ENCODE measurements at regions not wholly inside any gene's neighbourhood (a gene's known extent, or its start where the extent isn't known, plus 50 kb on each side); places are given as distances from the start of the nearest gene placed in this dataset.

DNA sequence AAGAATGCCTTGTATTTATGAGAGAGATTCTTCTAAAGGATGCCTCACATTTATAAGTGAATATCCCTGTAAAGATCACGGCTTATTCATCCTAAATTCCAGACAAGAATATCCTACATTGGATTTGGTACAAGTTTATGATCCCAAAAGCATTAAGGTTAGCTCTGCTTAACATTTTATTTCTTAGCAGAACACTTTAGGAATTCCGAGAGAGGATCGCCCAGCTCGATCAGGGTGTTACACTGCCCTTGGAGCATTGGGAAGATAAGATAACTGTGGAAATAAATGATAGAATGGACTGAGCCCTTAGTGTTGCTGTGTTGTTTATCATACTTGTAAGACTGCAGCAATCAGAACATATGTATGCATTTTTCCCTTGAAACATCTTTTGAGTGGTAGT, 223.0 kb upstream of the CDIN1 start:
- ChIA-PET CTCF (no interaction called here), POLR2A (ENCODE audit: unreplicated experiment) (no interaction called here)
- H2AK5ac ChIP-seq (ENCODE audit: low read depth, low read length): no peak overlapping the region
- dilution Hi-C loops (cut with HindIII; ENCODE audit: low sequenced_read_pairs, unreplicated experiment) (no loop called here), intact Hi-C loops (cut with micrococcal nuclease) (no loop called here), in situ Hi-C loops (cut with MboI; ENCODE audit: low sequenced_read_pairs) (no loop called here)
- peak overlapping the region; percentile 70; the same call in 1 of the 2 replicates for H3K27ac ChIP-seq (ENCODE audit: insufficient read depth, low read length)
- no peak overlapping the region for H3K9ac ChIP-seq (ENCODE audit: low read depth, low read length)
- no peak overlapping the region for H2AK9ac ChIP-seq (replicated peaks; ENCODE audit: low read depth, low read length, poor library complexity)
- no peaks in the 10 kb centered on the region for H4K20me1 ChIP-seq (ENCODE audit: insufficient read depth, low read length)
- H3K27me3 ChIP-seq (ENCODE audit: control insufficient read depth, insufficient read depth, low read length): no peaks in the 10 kb centered on the region
- DNase-seq (peak; percentile 32), ATAC-seq (ENCODE audit: low read depth) (peak; percentile 28)
- peaks cover 6% of the 10 kb centered on the region; the same call in 1 of the 2 replicates for H3K9me1 ChIP-seq (ENCODE audit: insufficient read depth, low read length)
- H3K14ac ChIP-seq (replicated peaks; ENCODE audit: low read depth, low read length): peak overlapping the region; percentile 92
- H2BK5ac ChIP-seq (ENCODE audit: low read depth, low read length, poor library complexity, severe bottlenecking): peak overlapping the region; percentile 99
- H2BK15ac ChIP-seq (ENCODE audit: low read depth, low read length): peak overlapping the region; percentile 89; the same call in 2 of the 3 replicates
- peak overlapping the region; percentile 63 for H2AFZ ChIP-seq (replicated peaks; ENCODE audit: low read length, poor library complexity)
- no peak for TF ChIP-seq BHLHE40 (IDR thresholded peaks at IDR 0.05; ENCODE audit: low read depth, low read length)
- TF ChIP-seq MAFK (IDR thresholded peaks at IDR 0.05; ENCODE audit: low read depth, low read length): no peak
- TF ChIP-seq NFE2L2 (IDR thresholded peaks at IDR 0.05; ENCODE audit: low read depth, low read length): no peak
- WGBS, 2 experiments (ENCODE audit: extremely low coverage in 2 of 2, insufficient read length in 1 of 2): no CpG with 5 or more reads among the region's 4 CpGs
- peaks cover 9% of the 10 kb centered on the region for H3K4me1 ChIP-seq (ENCODE audit: control insufficient read depth, insufficient read depth, low read length)
- peak overlapping the region; percentile 88; the same call in 1 of the 2 replicates for H3K23ac ChIP-seq (ENCODE audit: low read depth, low read length)
- peak overlapping the region; percentile 88 for H4K91ac ChIP-seq (ENCODE audit: insufficient read depth, low read depth, low read length)
- peak overlapping the region; percentile 78; the same call in 1 of the 2 replicates for H4K5ac ChIP-seq (ENCODE audit: low read depth, low read length)
- no peaks in the 10 kb centered on the region for H3K9me3 ChIP-seq (ENCODE audit: control insufficient read depth, insufficient read depth, low read length)
- H3K4me2 ChIP-seq (ENCODE audit: low read depth, low read length): peak overlapping the region; percentile 74
- H3K56ac ChIP-seq (ENCODE audit: extremely low read depth, insufficient read depth, low read length): peak overlapping the region; percentile 73; the same call in 1 of the 2 replicates
- H2BK20ac ChIP-seq (ENCODE audit: low read depth, low read length): peak overlapping the region; percentile 95
- H3K36me3 ChIP-seq (ENCODE audit: control insufficient read depth, insufficient read depth, low read length): no peaks in the 10 kb centered on the region
- no peak overlapping the region for H3K4me3 ChIP-seq (ENCODE audit: insufficient read depth, low read depth, low read length)
- H2BK120ac ChIP-seq (ENCODE audit: low read depth, low read length): peak overlapping the region; percentile 98
- no peaks in the 10 kb centered on the region; a peak in 1 of 4 replicates for H3K79me1 ChIP-seq (ENCODE audit: low read depth in 1 of 2, low read length in 2 of 2)
- peak overlapping the region; percentile 97 for H3K4ac ChIP-seq (ENCODE audit: low read depth, low read length)
- no TSS peak for BruUV-seq (replicated peaks)
- peak overlapping the region; percentile 35 to 98; a peak in 3 of 4 replicates for H4K8ac ChIP-seq (ENCODE audit: low read depth in 2 of 2, low read length in 2 of 2)
- peak overlapping the region; percentile 87; the same call in 1 of the 2 replicates for H3K18ac ChIP-seq (ENCODE audit: low read depth, low read length)

Data from IMR-90 (cell line).